ENCODE measurements at regions not wholly inside any gene's neighbourhood (a gene's known extent, or its start where the extent isn't known, plus 50 kb on each side); places are given as distances from the start of the nearest gene placed in this dataset.

DNA sequence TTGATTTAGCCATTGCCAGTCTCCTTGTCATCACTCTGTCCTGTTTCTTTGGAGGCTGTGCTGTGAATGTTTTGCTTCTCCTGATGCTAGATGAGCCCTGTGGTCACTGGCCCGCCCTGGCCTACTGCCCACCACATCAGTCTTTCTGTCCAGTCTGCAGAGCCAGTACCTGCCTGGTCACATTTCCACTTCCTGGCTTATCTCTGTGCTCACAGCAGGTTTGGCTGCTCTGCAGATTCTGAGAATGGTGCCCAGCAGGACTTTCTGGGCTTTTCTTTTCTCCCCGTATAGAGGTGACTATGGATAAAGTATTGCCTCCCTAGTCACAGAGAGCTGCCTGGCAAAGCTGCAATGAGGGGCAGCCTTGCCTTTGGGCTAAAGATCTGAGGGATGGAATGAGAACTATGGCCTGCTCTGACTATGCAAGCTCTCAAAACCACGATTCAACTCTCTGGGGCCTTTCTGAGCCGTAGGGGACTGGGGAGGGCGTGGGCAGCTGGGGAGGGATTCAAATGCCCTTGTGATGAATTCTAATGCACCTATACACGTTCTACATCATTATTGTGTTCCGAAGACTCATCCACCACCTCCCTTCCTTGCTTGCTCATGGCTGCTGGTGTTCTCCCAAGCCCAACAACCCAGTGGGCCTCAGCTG is 410.4 kb upstream of the NPVF start:
- DNase-seq: no peak

DNA sequence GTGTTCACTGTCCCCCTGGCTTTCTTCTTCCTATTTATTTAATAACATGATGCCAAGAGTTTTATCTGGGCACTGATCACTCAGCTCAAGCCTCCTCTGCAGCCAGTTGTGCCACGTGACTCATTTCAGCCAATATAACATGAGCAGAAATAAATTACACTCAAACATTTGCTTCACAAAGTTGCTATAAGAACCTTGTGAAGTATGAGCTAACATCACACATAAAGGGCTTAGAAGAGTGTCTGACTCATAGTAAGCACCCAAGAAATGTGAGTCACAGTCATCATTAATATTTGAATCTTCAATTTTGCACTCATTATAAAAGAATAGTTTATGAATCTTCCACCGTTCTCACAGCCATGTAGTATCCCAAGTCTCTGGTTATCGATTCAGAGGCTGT is 414.6 kb upstream of the NPVF start:
- DNase-seq: no peak

DNA sequence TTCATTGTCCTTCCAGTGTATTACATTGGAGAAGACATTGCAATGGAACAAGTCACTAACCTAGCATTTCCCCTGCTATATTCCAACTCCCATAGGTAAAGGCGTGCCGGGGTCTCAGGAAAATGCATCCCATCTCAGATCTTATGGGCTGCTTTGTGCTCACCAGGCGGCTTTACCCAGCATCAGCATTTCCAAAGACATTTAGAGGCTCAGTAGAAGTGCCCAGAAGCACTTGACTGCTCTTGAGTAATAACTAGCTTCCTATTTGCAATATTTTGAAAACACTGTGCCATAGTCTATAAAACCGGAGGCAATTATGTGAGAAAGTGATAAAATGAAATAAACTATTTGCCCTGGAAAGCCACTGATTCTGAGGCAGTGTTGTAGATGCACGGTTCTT is 415.0 kb upstream of the NPVF start:
- DNase-seq: no peak

DNA sequence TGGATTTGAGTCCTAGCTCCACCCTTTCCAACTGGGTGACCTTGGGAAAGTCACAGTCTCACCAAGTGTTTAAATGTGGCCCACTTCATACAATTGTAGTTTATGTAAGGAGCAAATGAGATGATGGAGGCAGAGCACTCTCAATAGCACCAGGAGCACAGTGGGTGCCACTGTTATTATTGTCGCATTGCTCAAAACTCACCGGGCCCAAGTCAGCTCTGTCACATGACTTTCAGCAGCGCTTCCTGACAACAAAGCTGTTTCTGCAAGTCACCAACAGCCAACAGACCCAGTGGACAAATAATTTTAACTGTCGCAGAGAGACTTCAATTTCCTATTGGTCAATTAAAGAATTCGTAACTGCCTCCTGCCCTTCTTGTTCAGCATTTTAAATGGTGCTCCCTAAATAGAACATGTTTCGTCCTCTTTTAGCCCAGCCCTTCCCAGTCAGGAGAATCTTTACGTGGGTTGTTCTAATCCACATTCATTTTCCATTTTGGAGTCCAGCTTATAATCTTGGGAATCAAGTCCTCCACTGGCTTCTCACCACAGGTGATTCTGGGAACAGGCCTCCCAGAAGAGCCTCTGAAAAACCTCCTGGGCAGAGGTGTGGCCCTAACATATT is 415.6 kb upstream of the NPVF start:
- no peak for DNase-seq

DNA sequence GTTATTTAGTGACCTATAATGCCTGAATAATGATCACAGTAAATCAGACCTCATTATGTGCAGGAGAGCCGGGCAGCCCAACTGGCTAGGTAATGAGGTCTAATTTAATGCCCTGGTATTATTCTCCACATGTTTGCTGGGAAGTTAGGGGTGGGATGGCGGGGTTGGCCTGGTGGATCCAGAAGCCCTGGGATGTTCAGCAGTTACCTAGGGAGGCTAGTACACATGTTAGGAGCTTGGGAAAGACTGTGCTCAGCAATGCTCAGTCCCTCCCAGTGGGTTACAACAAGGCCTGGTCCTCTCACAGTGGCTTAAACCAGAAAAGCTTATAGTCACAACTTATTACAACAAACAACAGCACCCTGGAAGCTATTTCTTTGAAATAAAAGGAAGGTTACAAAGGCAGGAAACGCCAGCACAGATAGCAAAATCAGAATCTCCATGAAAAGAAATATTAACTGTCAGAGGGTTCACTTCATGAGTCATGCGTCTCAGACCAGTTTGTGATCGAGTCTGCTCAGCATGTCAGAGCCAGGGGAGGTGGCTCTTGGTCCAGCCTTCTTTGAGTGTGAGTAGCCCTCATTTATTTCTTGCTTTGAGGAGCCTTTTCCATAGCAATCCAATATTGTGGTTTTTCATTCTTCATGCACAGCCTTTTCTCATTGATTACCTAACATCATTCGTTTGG is 418.6 kb upstream of the NPVF start:
- no peak for DNase-seq

GRCh38 chr7:25647872-25648271 is 419.6 kb upstream of the NPVF start:
- no peak for DNase-seq

- DNase-seq: no peak
Observed at GRCh38 chr7:25652366-25652765, 424.1 kb upstream of the NPVF start.

GRCh38 chr7:25653384-25653783 is 425.1 kb upstream of the NPVF start:
- no peak for DNase-seq

DNA sequence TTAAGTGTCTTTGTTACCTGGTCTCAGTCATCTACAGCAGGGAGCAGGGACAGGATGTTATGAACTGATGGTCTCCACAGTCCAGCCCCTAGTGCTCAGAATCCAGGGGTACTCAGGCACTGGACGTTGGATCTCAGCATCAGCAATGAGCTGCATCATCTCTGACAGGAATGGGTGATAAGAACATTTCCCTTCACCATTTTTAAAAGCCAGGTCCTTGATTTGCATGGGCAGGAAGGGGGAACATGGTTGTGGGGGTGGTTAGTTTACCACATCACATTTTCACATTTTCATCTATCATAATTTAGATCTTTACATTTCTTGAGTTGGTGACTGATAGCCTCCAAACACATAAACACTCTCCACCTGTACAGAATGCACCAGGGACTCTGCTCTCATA is 427.8 kb upstream of the NPVF start:
- no peak for DNase-seq

- no peak for DNase-seq
Observed at GRCh38 chr7:25656581-25657026, 428.3 kb upstream of the NPVF start.

- DNase-seq: no peak
Observed at GRCh38 chr7:25658375-25658774, 430.1 kb upstream of the NPVF start.

DNA sequence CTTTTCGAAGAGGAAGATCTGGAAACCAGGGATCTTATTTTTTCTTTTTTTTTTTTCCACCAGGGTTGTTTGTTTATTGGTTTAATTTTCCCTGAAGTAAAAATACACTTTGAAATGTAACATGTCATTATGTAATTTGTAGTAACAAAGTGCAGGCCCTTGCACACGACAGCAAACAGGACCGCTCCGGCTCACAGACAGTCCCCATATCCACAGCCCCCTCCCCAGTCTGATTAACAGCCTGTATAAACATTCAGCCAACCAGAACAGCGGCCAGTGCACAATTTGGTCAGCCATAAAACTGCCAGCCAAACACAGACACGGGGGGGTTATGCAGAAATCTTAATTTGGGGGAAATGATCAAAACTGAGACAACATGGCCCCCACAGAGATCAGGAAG is 431.6 kb upstream of the NPVF start:
- DNase-seq: no peak

GRCh38 chr7:25662841-25663800 is 434.8 kb upstream of the NPVF start:
- no peak for DNase-seq

GRCh38 chr7:25663877-25664276 is 435.6 kb upstream of the NPVF start:
- no peak for DNase-seq

DNA sequence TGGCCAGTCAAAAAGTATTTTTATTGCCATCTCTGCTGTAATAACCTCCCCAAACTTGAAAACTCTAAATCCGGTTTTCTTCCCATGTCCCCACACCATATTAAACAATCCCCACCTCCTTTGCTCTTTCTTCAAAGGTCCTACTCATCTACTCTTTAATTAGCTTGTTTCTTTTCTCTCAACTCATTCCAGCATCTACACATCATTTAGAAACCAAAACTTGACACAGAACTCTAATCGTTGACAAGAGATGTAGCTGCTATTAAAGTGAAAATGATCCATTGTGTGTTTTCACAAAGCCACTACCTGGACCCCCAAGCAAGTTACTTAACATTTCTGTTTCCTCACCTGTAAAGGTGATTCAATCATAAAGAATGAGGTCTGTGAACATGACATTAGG is 436.3 kb upstream of the NPVF start:
- no peak for DNase-seq

DNA sequence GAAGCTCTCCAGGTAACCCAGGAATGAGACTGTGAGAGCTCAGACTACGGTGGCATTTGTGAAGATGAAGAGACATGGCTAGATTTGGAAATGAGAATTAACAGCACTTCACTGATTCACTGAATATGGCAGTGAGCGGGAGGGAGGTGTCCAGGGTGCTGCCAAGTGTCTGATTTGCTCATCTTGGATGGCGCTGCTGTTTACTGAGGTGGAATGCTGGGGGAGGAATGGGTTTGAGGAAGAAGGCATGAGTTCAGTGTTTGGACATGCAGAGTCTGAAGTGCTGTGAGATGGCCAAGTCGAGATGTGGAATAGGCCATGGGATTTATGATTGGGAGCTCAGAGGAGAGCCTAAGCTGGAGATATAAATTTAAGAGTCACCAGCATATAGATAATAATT is 437.1 kb upstream of the NPVF start:
- no peak for DNase-seq

DNA sequence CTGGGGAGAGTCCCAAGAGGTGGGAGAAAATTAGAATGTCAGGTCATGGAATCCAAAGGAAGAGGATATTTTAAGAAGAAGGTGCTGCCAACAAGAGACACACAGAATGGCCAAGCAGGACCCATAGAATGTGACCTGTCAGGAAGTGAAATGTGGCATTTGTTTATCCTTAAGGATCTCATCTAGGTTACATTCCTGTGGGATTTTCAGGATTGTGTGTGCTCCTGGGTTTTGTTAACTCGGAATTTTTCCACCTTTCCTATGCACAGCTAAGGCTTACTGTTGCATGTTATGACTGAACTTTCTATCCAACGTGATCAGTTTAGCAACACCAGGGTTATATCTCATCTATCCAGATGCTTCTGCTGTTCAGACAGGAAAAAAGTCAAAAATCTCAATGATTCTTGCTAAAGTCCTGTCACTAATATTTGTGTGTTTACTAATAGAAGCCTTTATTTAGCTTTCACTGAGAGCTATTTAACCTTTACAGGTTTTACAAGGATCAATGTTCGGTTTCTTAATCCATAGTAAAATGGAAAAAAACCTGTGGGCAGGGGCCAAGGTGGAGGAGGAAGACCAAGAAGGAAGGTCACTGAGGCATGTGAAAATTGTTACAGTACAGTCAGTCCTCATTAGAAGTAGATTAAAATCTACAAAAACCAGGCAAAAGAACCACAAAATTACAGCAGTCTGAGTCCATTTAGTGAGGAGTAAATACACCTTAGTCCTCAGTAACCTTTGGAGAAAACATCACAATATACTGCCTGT is 437.8 kb upstream of the NPVF start:
- DNase-seq: no peak

DNA sequence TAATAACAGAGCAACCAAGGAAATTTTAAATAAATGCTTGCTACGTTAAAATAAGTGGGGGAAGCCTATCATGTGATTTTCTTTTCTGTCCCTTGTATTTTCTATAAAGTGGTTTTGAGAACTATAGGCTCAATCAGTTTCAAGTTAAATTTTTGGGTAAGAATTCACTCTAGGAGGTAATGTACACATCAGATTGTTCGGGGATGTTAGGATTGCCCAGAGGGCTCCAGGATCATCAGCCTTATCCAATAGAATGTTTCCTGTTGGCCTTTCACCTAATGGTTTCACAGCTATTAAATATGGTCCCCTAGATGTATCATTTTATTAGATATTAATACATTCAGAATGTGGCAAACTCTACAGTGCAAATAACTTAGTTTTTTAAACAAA is 438.4 kb upstream of the NPVF start:
- DNase-seq: no peak

DNA sequence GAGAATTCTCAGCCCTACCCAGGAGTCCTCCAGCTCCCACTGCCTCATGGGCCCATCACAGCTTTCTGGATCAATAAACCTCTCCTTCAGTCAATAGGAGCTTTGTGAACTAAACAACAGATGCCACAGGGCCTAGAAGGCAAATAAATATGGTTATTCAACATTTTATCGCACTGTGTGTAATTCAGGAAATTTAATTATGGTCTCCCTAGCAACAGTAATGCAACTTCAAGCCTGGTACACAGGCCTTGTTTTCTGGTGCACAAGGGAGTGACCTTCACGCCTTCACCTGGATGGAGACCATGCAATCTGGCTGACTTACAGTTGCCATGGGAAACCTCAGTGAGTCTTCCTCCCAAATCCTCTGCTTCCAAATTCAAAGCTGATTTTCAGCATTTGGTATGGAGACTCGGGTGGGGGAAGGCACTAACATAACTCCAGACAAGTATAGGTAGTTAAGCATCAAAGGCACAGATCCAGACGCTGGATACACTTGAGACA is 441.0 kb upstream of the NPVF start:
- no peak for DNase-seq

DNA sequence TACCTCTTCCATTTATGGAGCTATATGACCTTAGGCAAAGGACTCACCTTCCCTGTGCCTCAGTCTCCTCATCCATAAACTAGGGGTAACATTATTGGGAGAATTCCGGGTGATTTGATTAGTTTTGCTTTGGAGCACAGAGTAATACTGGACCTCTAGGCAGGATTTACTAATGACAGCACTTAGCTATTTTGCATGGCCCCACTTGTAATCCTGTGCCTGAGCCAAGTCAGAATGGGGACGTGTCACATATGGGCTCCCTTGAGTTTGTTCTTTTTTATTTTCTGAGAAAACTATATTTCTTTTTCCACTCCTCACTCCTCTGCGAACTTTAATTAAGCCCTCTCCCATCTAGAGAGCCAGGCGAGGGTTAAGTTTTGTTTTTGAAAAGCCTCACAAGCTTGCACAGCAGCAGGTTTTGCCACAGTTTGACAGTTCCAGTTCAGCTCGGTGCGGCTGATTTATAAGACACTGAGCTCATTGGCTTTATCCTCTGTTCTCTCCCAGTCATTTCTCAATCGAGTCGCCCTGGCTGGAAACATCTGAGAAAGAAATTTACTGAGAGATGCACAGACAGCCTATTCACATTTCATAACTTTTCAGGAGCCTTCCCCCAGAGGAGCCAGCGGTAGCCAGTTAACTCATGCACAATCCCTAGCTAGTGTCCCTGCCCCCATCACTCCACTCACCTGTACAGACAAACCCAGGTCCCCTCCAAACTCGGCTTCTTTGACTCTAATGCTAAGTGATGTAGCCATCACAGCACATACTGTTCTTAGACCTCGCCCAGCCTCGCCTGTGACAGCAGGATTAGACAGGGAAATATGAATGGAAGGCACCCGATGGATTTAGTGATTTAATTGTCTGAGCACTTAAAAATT is 441.9 kb upstream of the NPVF start:
- DNase-seq: no peak

DNA sequence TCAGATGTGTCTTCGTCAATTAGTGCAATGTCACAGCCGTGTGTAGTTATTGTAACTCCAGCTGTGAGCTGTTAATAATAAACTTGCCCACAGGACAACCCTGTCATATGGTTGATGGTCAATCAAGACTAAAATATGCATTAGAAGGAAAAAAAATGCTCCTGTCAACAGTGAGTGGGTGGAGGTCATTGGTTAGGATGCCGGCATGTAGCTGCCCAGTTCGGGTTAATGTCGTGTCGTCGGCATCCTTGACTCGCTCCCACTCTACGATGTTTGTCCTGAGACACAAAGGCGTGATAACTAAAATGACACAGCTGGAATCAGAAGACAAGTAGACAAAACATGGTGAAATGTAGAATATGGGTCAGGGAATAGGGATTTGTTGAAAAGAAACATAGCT is 442.8 kb upstream of the NPVF start:
- no peak for DNase-seq

Data from T-helper 9 cell (primary cell).